ENCODE measurements at regions not wholly inside any gene's neighbourhood (a gene's known extent, or its start where the extent isn't known, plus 50 kb on each side); places are given as distances from the start of the nearest gene placed in this dataset.
A peak's percentile ranks its signal among the peaks of the same experiment; 100 is the strongest.
"Not testable (repeated sequence)": the region's sequence is repeated elsewhere in the genome, so short reads cannot be mapped to it uniquely, and the experiment has no call there.

GRCh38 chr10:60613434-60613833 lies 164.8 kb upstream of the CDK1 start:
- no peak for DNase-seq

- DNase-seq: peak; percentile 43 to 77 (median 62)
Measured at GRCh38 chr10:60611291-60611747, 167.0 kb upstream of the CDK1 start.

GRCh38 chr10:60607372-60607771 lies 170.9 kb upstream of the CDK1 start:
- no peak for DNase-seq

DNA sequence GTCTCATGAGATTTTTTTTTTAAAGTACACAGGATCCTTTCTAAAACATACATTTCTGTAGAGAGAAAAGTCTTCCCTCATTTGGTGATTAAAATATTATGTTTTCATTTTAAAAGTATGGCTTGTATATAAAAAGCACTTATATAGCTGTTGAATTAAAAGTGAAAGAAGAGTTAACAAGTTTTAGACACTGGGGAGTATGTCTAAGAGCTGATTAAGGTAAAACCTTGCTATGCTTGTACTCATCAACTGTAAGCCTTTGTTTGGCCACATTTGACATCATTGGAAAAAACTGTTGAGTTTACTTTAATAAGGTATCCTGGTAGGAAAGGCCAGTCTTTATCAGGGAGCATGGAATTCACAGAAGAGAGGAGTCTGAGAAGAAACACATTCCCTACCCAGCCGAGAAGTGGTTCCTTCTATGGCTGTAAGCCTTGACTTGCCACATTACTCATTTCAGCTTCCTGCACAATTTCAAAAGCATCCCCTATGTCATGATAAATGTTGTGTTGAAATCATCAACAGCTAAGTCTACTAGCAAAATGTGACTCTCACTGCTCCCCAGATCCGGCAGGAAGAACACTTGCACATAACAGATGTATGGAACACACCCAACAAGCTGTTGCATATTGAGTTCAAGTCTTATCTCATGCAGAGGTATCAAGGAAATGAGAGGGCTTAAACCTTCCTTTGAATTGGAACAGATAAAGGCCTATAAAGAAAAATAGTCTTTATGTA lies 171.8 kb upstream of the CDK1 start:
- DNase-seq: peak; percentile 44 to 77 (median 68)

DNA sequence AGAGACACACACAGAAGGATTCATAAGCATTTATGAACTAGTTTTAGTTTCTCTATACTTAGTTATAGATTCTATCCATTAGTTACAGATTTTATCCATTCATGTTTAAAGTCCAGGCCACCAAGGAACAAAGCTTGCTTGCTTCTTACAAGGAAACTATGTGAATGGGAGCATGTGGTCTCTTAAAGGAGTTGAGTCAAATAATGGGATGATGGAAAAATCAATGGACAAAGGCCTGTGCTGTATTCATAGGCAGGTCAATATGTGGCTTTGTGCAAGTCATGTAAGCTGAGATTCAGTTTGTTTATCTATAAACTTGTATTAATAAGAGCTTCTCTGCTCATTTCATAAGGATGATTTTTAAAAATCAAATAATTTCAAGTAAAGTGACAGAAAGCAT lies 172.8 kb upstream of the CDK1 start:
- DNase-seq: no peak

GRCh38 chr10:60604342-60604741 lies 173.9 kb upstream of the CDK1 start:
- no peak for DNase-seq

- DNase-seq: no peak
Measured at GRCh38 chr10:60597513-60597912, 180.8 kb upstream of the CDK1 start.

DNA sequence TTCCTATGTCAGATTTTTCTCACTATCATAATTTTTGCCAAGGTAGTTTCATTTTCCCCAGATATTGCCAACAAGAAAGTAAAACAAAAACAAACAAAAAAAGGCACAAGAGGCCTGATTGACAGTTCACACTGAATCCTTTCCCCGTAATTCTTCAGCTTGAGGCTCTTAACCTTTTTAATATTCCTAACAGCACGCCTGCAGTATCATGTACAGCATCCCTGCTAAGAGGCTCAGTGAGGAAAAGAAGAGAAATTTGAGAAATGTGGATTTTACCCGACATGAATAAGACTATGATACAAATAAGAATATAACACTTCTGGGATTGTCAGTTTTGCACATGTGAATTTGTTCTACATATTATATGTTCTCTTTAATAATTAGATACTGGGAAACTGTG lies 182.4 kb upstream of the CDK1 start:
- no peak for DNase-seq

DNA sequence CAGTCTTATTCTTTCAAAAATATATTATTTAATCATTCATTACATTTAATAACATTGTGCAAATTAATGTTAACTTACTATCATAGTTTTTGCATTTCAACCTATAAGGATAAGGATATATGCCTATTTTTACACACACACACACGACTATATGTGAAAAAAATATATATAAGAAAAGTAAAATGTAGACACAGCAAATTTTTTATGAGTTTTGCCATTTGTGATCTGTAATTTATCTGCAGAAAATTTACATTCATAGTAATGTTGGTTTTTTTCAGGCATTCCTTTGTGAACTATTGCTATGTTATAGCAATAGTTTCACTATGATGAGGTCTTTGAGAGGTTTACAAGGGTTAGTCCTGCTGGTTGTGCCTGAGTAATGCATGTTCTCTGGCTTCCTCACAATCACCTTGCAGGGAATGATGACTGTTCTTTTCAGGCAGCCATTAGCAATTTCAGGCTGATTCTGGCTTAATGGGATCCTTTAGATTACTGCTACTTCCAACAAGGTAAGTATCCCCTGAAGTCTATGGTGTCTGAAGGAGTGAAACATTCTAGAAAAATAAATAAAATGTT lies 183.7 kb upstream of the CDK1 start:
- DNase-seq: no peak

- no peak for DNase-seq
Measured at GRCh38 chr10:60591119-60591518, 187.2 kb upstream of the CDK1 start.

- DNase-seq: no peak
Measured at GRCh38 chr10:60589376-60589775, 188.9 kb upstream of the CDK1 start.

- DNase-seq: not testable (repeated sequence)
Measured at GRCh38 chr10:60581782-60582181, 192.1 kb upstream of the ANK3 start.

DNA sequence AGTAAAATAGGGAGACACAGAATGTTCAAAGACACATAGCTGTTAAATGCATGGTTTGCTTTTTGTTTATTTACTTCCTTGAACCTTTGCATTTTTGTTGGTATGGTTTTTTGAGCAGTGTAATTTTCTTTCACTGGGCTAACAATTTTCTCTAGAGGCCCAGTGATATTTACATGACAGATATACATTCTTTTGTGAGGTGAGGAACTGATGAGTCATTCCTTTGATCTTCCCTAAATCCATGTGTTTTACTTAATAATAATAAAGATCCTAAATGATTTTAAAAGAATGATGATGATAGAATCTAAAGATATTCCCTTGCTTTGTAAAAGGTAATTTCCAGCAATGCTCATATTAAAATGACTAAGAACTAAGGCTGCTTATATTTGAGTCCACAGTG lies 188.5 kb upstream of the ANK3 start:
- no peak for DNase-seq

DNA sequence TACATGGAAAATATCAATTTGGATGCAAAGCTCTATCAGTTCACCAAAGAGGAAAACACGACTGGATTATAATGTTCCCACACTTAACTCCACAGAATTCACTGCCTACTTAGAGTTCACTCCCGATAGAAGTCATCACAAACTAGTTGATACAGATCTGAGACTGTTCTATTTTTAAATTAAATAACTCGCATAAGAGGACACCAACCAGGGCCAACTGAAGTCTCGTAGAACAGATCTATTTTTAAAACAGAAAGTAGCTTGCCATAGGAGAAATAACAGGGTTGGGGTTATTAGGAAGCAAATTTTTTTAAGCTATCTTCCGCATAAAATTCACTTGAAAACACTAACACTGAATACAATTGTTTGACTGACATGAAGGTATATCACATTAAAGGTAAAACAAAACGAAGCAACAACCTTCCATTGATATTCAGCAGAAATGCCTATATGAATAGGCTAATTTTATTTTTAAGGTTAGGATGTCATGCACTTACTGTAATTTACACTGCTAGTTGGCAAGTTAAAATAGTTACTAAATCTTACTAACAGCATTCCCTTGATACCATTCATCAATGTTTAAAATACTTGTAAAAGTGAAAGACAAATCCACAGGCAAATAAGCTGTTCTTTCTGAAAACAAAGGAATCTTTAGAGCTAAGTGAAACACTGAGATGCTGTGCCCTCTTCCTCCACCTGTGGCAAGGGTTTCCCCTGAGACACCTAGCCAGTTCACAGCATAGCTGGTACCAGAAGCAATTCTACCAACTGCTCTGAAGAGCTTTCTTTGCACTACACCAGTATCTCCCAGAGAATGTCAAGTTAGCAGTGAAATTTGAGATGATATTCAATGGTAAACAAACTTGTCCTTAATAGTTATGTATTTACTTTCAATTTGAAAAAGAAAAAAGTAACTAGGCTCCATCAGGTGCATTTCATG lies 186.7 kb upstream of the ANK3 start:
- DNase-seq: peak in 2 of 3 donors; percentile 10 to 11

DNA sequence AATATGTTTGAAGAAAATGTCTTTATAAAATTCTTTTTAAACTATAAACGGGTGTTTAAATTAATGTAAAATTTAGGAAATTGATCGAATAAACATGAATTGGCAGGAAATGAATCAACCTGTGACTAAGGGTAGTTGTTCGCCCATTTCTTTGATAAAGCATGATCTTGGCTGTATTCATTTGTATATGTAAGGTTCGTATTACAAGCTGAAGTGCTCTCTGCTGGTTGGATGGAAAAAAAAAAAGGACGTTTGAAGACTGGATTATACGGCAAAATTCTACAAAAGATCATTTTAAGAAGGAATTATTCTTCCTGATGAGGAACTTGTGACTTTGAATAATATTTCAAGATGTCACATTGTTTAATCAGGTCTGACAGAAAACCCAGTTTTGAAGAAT lies 185.4 kb upstream of the ANK3 start:
- DNase-seq: no peak

DNA sequence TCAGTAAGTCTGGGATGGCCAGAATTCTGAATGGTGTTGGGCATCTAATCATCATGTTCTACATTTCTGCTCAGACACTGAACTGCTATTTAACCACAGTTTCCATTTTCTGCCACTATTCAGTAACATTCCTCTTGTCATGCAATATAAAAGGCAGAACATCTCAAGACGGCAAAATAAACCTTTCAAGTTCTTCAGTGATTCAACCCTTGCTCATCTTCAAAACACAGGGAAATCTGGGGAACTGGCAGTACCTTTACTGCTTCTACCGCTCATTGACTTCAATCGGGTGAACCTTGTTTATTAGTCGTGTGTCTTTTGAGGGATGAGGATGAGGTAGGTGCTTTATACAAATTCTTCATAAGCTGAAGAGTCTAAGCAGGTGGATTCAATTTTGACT lies 184.7 kb upstream of the ANK3 start:
- no peak for DNase-seq

DNA sequence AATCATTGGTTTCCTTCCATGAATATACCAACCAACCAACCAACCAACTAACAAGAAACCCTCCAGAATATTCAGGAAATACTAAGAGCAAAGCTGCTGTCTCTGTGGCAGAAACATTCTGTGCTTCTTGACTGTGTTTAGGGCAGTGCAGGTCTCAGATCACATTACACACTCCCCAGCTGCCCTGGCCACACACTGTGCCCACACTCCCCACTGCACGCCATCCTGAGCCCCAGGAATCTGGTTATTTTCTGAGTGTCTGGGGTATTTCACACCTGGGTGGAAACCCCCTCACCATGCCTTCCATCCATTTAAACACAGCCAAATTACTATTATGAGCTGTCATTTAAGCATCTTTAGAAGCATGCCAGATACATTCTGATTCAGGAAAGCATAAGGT lies 183.7 kb upstream of the ANK3 start:
- peak in 2 of 3 donors; percentile 34 to 44 for DNase-seq

DNA sequence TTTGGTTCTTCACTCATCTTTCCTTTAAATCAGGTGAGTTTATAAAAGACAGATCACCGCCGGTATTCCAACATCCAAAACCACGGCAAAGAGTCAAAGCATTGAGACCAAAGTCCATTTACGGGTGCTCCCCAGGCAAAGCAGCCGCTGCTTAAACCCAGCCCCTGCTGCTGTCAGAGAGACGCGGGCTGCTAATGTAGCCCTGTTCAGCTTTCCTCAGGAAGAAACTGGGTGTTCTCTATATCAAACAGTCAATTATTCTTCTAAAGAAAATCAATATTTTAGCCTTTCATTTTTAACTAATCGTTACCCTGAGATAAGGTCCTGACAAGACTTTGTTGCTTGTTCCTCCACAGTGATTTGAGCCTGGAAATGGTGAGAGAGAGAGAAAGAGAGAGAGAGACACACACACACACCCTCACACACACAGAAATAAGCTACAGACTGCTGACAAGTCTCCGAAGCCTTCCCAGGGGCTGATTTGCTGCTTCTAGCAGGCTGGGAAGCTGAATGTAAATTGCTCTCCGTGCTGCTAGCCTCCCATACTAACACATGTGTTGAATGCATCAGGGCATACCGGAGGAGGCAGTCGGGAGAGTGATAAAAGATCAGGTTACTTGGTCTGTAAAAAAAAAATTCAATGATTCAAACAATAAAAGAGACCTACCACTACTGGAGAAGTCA lies 183.0 kb upstream of the ANK3 start:
- peak in 2 of 3 donors; percentile 3 to 18 for DNase-seq

- DNase-seq: no peak
Measured at GRCh38 chr10:60570896-60571295, 181.2 kb upstream of the ANK3 start.

- DNase-seq: no peak
Measured at GRCh38 chr10:60570272-60570865, 180.7 kb upstream of the ANK3 start.

DNA sequence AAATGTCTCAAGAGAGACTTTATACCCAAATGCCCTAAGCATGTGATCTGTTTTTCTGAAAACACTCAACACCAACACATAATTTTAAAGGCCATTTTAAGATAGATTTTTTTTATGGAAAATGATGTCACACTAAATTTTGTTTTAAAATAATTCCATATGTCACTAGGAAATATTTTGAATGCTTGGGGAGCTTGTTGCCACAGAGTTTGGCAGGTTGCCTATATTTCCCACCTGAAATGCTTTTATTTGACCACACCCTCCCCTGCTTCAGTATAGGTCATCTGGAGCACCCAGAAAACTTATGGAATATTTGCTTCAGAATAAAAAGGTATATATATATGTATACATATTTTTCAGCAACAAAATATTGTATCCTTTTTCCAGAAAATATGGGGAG lies 180.0 kb upstream of the ANK3 start:
- DNase-seq: no peak

DNA sequence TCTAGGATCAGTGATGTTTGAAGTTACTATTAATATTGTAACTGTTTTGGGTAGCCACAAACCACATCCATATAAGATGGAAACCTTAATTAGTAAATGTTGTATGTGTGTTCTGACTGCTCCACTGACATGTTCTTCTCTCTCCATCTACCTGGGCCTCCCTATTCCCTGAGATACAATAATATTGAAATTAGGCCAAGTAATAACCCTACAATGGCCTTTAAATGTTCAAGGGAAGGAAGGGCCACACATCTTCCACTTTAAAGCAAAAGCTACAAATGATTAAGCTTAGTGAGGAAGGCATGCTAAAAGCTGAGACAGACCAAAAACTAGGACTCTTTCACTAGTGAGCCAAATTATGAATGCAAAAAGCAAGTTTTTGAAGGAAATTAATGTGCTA lies 176.4 kb upstream of the ANK3 start:
- no peak for DNase-seq

DNA sequence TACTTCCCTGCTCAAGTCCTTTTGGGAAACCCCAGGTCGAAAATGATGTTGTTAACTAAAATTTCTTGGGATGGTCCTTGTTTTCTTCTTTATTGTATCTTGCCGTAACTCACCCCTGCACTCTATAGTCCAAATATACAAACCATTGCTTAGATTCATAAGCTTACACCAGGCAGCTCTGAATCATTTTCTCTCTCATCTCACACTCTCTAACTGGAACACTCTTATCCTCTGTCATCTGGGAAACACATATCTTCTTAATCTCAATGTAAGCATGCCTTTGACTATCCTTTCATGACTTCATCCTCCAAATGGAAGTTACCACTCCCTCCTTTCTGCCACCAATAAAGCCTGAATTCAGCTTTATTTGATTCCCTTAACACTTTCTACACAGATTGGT lies 175.8 kb upstream of the ANK3 start:
- DNase-seq: no peak

All from suppressor macrophage treated with lipopolysaccharide for 1 hour (primary cell).